ENCODE measurements at regions not wholly inside any gene's neighbourhood (a gene's known extent, or its start where the extent isn't known, plus 50 kb on each side); places are given as distances from the start of the nearest gene placed in this dataset.

DNA sequence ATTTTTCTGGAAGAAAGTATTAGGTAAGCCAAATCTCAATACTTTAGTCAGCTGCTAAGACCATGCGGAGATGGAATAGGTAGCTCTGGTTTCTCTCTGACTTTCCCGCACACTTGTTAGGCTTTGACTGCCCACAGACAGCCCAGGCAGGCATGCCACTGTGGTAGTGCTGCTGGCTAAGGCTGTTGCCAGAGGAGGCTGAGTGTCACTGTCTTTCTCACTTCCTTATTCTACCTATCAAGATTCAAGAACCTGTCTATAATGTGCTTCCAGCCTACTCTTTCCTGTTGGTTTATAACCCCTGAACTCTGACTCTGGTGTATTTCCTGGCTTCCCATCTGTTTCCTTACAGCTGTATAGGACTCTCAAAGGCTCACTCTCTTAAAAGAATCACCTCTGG is 81.8 kb upstream of the TRPC5 start:
- TF ChIP-seq POLR2A (IDR thresholded peaks at IDR 0.05; ENCODE audit: low read depth, low read length), result no peak
- TF ChIP-seq POLR2AphosphoS5 (IDR thresholded peaks at IDR 0.05; ENCODE audit: low read depth, low read length), result no peak

All from GM12892 (cell line).